T-cell (primary cell): ENCODE measurements at regions not wholly inside any gene's neighbourhood (a gene's known extent, or its start where the extent isn't known, plus 50 kb on each side); places are given as distances from the start of the nearest gene placed in this dataset.

Experiments
- ATAC-seq, 4 experiments: fragments of 200-7000 bp in 3 of 4; fragments of 150-1000 bp in 1 of 4; cut with Tn5 transposase; replicated peaks in 1 of 4; 1 replicate in 3 of 4; 2 replicates in 1 of 4; pipeline ENCODE4 v1.10.0; 2021; ENCODE audit warnings: moderate library complexity in 3 of 4, mild to moderate bottlenecking in 2 of 4, moderate number of reproducible peaks in 1 of 4
- CTCF ChIA-PET, 2 donors: fragments of 300-600 bp; sonication (Branson Sonifier 250); formaldehyde crosslinking; loops; one replicate each; lab custom pipeline; 2022; ENCODE audit warnings: antibody characterized with exemption in 2 of 2; lab: Charles Lee
- POLR2A ChIA-PET, 2 donors: fragments of 300-600 bp; sonication (Branson Sonifier 250); formaldehyde crosslinking; loops; one replicate each; lab custom pipeline; 2022; ENCODE audit warnings: antibody characterized with exemption in 2 of 2; lab: Charles Lee
- DNase-seq, 35 experiments: peaks; one replicate each; pipeline versions ENCODE4 v3.0.0 to v3.0.0-alpha.2; 2013 to 2023
- H3K27ac ChIP-seq: one replicate; pipeline ENCODE4 v1.5.1; 2013; ENCODE audit warnings: low read length
- H3K27me3 ChIP-seq, 2 experiments: replicated peaks in 1 of 2; 1 replicate in 1 of 2; 2 replicates in 1 of 2; pipeline versions ENCODE4 v1.6.1 to v1.7.0; 2013; ENCODE audit warnings: low read length in 1 of 2, mixed read lengths in 1 of 2; ENCODE audit not compliant: control insufficient read depth in 2 of 2, insufficient read depth in 2 of 2; ENCODE audit errors: extremely low read depth in 1 of 2
- H3K36me3 ChIP-seq, 2 donors: 1 replicate in 1 of 2; 2 replicates in 1 of 2; pipeline versions ENCODE4 v1.6.1 to v1.7.0; 2013; ENCODE audit warnings: low read length in 1 of 2; ENCODE audit not compliant: control insufficient read depth in 2 of 2, insufficient read depth in 1 of 2; ENCODE audit errors: extremely low read depth in 1 of 2
- H3K4me1 ChIP-seq, 2 experiments: 1 replicate in 1 of 2; 2 replicates in 1 of 2; pipeline versions ENCODE4 v1.6.1 to v1.7.0; 2013; ENCODE audit warnings: low read length in 2 of 2, mixed read lengths in 1 of 2; ENCODE audit not compliant: insufficient read depth in 2 of 2, control insufficient read depth in 1 of 2; ENCODE audit errors: extremely low read depth in 1 of 2
- H3K4me3 ChIP-seq, 2 donors: 1 replicate in 1 of 2; 2 replicates in 1 of 2; pipeline versions ENCODE4 v1.5.1 to v1.7.0; 2013; ENCODE audit warnings: mild to moderate bottlenecking in 2 of 2, low read length in 1 of 2, moderate library complexity in 1 of 2; ENCODE audit not compliant: control insufficient read depth in 1 of 2; ENCODE audit errors: extremely low read depth in 1 of 2
- H3K9me3 ChIP-seq: 2 replicates; pipeline ENCODE4 v1.7.0; 2013
- H3K27ac Mint-ChIP-seq, 2 donors: one replicate each; pipeline ENCODE4 v1.8.0; 2020 to 2021; ENCODE audit warnings: mild to moderate bottlenecking in 2 of 2, mixed read lengths in 2 of 2
- H3K27me3 Mint-ChIP-seq, 2 donors: one replicate each; pipeline ENCODE4 v1.8.0; 2021 to 2022; ENCODE audit warnings: mixed read lengths in 2 of 2
- H3K36me3 Mint-ChIP-seq: one replicate; pipeline ENCODE4 v1.8.0; 2021; ENCODE audit warnings: mixed read lengths
- H3K4me1 Mint-ChIP-seq, 3 donors: one replicate each; pipeline ENCODE4 v1.8.0; 2020 to 2022; ENCODE audit warnings: mixed read lengths in 3 of 3, mild to moderate bottlenecking in 1 of 3
- H3K4me3 Mint-ChIP-seq, 3 donors: one replicate each; pipeline ENCODE4 v1.8.0; 2020 to 2022; ENCODE audit warnings: mild to moderate bottlenecking in 3 of 3, mixed read lengths in 3 of 3, moderate library complexity in 3 of 3
- H3K9me3 Mint-ChIP-seq, 3 donors: one replicate each; pipeline ENCODE4 v1.8.0; 2020 to 2022; ENCODE audit warnings: mixed read lengths in 3 of 3
- WGBS: methylation state at CpG from one replicate; pipeline ENCODE4 v1.1.5; 2013; ENCODE audit warnings: missing lambda C conversion rate; ENCODE audit not compliant: insufficient coverage; 5-methylcytosine and 5-hydroxymethylcytosine counted together

GRCh38 chr1:168845140-168845539, 116.1 kb upstream of the DPT start:
- H3K4me1 ChIP-seq: no peaks in the 10 kb centered on the region
- DNase-seq (no peak), ATAC-seq (no peak)
- H3K27ac Mint-ChIP-seq: no peak overlapping the region
- no peaks in the 10 kb centered on the region for H3K4me1 Mint-ChIP-seq
- H3K36me3 Mint-ChIP-seq: no peaks in the 10 kb centered on the region
- no peaks in the 10 kb centered on the region for H3K9me3 ChIP-seq
- H3K27me3 ChIP-seq: no peaks in the 10 kb centered on the region
- no peaks in the 10 kb centered on the region for H3K36me3 ChIP-seq
- peaks cover 17 to 36% of the 10 kb centered on the region in 2 donors for H3K27me3 Mint-ChIP-seq
- H3K9me3 Mint-ChIP-seq: peaks cover 0 to 5% (median 0%) of the 10 kb centered on the region in 3 donors
- no peak overlapping the region for H3K27ac ChIP-seq
- ChIA-PET CTCF (interaction anchor here in 1 of 2 donors (0.6 kb wide), 1 partner anchor 29 kb away, joined by 6 read pairs; no protein-coding TSS in a partner anchor), POLR2A (no interaction called here)
- WGBS: no CpG with 5 or more reads among the region's 2 CpGs
- H3K4me3 ChIP-seq: no peak overlapping the region
- no peak overlapping the region for H3K4me3 Mint-ChIP-seq

GRCh38 chr1:168848051-168848450, 119.0 kb upstream of the DPT start:
- DNase-seq (no peak), ATAC-seq (no peak)
- no peaks in the 10 kb centered on the region for H3K36me3 ChIP-seq
- Mint-ChIP-seq H3K27me3 (peaks cover 20 to 38% of the 10 kb centered on the region in 2 donors), H3K36me3 (peaks cover 4% of the 10 kb centered on the region), H3K27ac (no peak overlapping the region), H3K4me3 (no peak overlapping the region), H3K9me3 (peaks cover 3 to 5% (median 5%) of the 10 kb centered on the region in 3 donors), H3K4me1 (no peaks in the 10 kb centered on the region)
- WGBS: no CpG with 5 or more reads among the region's 3 CpGs
- H3K9me3 ChIP-seq: no peaks in the 10 kb centered on the region
- no peaks in the 10 kb centered on the region for H3K27me3 ChIP-seq
- ChIA-PET POLR2A (no interaction called here), CTCF (no interaction called here)
- H3K4me1 ChIP-seq: no peaks in the 10 kb centered on the region
- no peak overlapping the region for H3K27ac ChIP-seq
- no peak overlapping the region for H3K4me3 ChIP-seq

DNA sequence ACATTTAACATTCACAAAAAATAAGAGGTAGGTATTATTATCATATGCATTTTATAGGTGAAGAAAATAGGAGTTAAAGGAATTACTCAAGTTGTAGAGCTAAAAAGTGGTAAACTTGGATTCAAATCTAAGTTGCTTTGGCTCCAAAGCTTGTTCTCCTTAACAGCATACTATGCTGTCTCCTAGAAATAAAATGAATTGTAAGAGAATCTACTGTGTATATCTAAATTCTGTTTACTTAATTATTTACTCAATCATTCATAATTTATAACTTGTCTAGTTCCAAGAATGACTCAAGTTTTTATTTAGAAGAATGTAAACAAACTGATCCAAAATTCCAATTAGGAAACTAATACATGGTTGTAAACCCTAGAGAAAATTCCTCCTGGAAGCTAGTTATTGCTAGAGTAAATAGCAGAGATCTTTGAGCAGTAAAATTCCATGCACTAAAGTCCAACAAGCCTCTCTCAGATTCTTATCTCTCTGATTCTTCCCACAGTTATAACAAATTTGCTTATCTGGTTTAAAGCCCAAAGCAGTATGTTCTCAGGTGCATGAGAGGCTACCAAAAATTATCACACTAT, 132.5 kb upstream of the DPT start:
- H3K27ac Mint-ChIP-seq: no peak overlapping the region
- POLR2A ChIA-PET: no interaction called here
- ATAC-seq: no peak

DNA sequence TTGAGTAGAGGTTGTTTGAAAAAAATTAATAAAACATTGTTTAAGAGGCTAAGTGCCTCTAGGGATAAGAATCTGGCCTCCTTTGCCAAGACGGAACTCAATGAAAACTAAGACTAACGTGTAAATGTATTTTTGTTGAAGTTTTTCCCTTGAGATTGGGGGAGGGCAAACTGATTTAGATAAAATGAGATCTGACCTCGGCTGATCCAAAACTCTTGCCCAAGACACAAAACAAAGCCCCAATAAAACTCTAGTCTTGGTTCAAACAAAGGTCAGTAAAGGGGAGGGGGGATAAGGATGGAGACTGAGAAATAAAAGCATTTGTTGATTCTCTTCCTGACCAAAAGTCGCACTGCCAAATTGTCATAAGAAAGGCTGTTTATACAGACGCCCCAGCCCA, 134.8 kb upstream of the DPT start:
- no peak overlapping the region for H3K4me3 ChIP-seq
- no peaks in the 10 kb centered on the region for H3K27me3 Mint-ChIP-seq
- 77% methylated on average over 3 of the region's 5 CpGs for WGBS

More for the DNA sequence above, 132.5 kb upstream of the DPT start:
- no peaks in the 10 kb centered on the region for H3K4me1 Mint-ChIP-seq
- no peaks in the 10 kb centered on the region for H3K4me1 ChIP-seq
- H3K9me3 Mint-ChIP-seq: peaks cover 3 to 17% (median 6%) of the 10 kb centered on the region in 3 donors
- no peaks in the 10 kb centered on the region for H3K9me3 ChIP-seq
- no peak overlapping the region for H3K27ac ChIP-seq
- H3K4me3 ChIP-seq: no peak overlapping the region
- DNase-seq: no peak
- no peaks in the 10 kb centered on the region for H3K27me3 Mint-ChIP-seq
- H3K27me3 ChIP-seq: no peaks in the 10 kb centered on the region
- no peaks in the 10 kb centered on the region for H3K36me3 ChIP-seq
- no peaks in the 10 kb centered on the region for H3K36me3 Mint-ChIP-seq
- CTCF ChIA-PET: no interaction called here
- no peak overlapping the region for H3K4me3 Mint-ChIP-seq

DNA sequence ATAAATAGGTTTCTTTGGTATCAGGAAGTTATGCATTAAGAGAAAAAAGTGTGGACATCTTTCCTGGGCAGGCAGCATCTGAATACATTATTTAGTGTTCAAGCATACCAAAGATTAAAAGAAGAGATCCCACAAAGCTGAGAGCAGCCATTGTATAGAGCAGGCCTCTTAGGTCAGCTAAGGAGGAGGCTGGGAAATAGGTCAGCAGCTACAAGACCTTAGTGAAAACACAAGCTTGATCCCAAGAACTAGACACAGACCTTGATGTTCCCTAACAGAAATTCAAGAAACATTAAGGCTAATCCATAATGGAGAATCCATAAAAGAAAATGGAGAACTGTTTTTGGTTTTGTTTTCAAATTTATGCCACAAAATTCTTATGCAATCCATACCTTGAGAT, 135.3 kb upstream of the DPT start:
- POLR2A ChIA-PET: no interaction called here
- no peak overlapping the region for H3K27ac ChIP-seq
- peaks cover 0 to 13% (median 6%) of the 10 kb centered on the region in 3 donors for H3K9me3 Mint-ChIP-seq

More for the DNA sequence above, 134.8 kb upstream of the DPT start:
- Mint-ChIP-seq H3K4me3 (no peak overlapping the region), H3K4me1 (peaks cover 0 to 7% (median 4%) of the 10 kb centered on the region in 3 donors), H3K36me3 (no peaks in the 10 kb centered on the region), H3K27ac (no peak overlapping the region), H3K9me3 (peaks cover 3 to 16% (median 6%) of the 10 kb centered on the region in 3 donors)
- ChIA-PET POLR2A (no interaction called here), CTCF (no interaction called here)
- H3K27ac ChIP-seq: no peak overlapping the region
- H3K4me1 ChIP-seq: no peaks in the 10 kb centered on the region
- H3K9me3 ChIP-seq: no peaks in the 10 kb centered on the region
- no peaks in the 10 kb centered on the region for H3K36me3 ChIP-seq
- DNase-seq (no peak), ATAC-seq (no peak)
- H3K27me3 ChIP-seq: no peaks in the 10 kb centered on the region

GRCh38 chr1:168865850-168866620, 137.0 kb upstream of the DPT start:
- H3K36me3 ChIP-seq: no peaks in the 10 kb centered on the region
- Mint-ChIP-seq H3K4me3 (no peak overlapping the region), H3K27me3 (no peaks in the 10 kb centered on the region), H3K9me3 (peaks cover 0 to 13% (median 6%) of the 10 kb centered on the region in 3 donors), H3K36me3 (no peaks in the 10 kb centered on the region), H3K4me1 (peaks cover 0 to 7% (median 4%) of the 10 kb centered on the region in 3 donors), H3K27ac (no peak overlapping the region)
- H3K4me3 ChIP-seq: no peak overlapping the region
- ATAC-seq (no peak), DNase-seq (no peak)
- H3K27me3 ChIP-seq: no peaks in the 10 kb centered on the region
- no peaks in the 10 kb centered on the region for H3K9me3 ChIP-seq
- ChIA-PET POLR2A (no interaction called here), CTCF (no interaction called here)
- WGBS: 86% methylated on average over 1 of the region's 4 CpGs
- no peak overlapping the region for H3K27ac ChIP-seq
- H3K4me1 ChIP-seq: no peaks in the 10 kb centered on the region

More for the DNA sequence above, 135.3 kb upstream of the DPT start:
- no peak for ATAC-seq
- Mint-ChIP-seq H3K27ac (no peak overlapping the region), H3K27me3 (no peaks in the 10 kb centered on the region), H3K4me3 (no peak overlapping the region), H3K4me1 (peaks cover 0 to 7% (median 4%) of the 10 kb centered on the region in 3 donors), H3K36me3 (no peaks in the 10 kb centered on the region)
- DNase-seq: no peak
- CTCF ChIA-PET: no interaction called here
- H3K4me1 ChIP-seq: no peaks in the 10 kb centered on the region
- no peaks in the 10 kb centered on the region for H3K36me3 ChIP-seq
- H3K27me3 ChIP-seq: no peaks in the 10 kb centered on the region
- H3K4me3 ChIP-seq: no peak overlapping the region
- no peaks in the 10 kb centered on the region for H3K9me3 ChIP-seq
